GM12891 (cell line): ENCODE measurements at regions not wholly inside any gene's neighbourhood (a gene's known extent, or its start where the extent isn't known, plus 50 kb on each side); places are given as distances from the start of the nearest gene placed in this dataset.

Experiments
- PAX5 ChIP-seq: IDR thresholded peaks from 2 replicates; pipeline ENCODE4 v1.6.1; 2011; ENCODE audit warnings: low read length, moderate library complexity, mild to moderate bottlenecking; ENCODE audit not compliant: insufficient read depth, severe bottlenecking
- POLR2A ChIP-seq: IDR thresholded peaks from 2 replicates; pipeline ENCODE4 v1.6.1; 2011; ENCODE audit warnings: low read depth, low read length, control low read depth
- POLR2AphosphoS5 ChIP-seq: IDR thresholded peaks from 2 replicates; pipeline ENCODE4 v1.6.1; 2011; ENCODE audit warnings: low read depth, low read length, control low read depth
- SPI1 ChIP-seq: IDR thresholded peaks from 2 replicates; pipeline ENCODE4 v1.6.1; 2011; ENCODE audit warnings: low read depth, low read length, control low read depth
- TAF1 ChIP-seq: IDR thresholded peaks from 2 replicates; pipeline ENCODE4 v1.6.1; 2011; ENCODE audit warnings: low read depth, low read length, control low read depth

GRCh38 chr9:86535406-86535915 lies 181.3 kb upstream of the TUT7 start:
- TF ChIP-seq TAF1 (no peak), POLR2A (no peak), POLR2AphosphoS5 (no peak), PAX5 (no peak), SPI1 (no peak)
